ENCODE measurements at regions not wholly inside any gene's neighbourhood (a gene's known extent, or its start where the extent isn't known, plus 50 kb on each side); places are given as distances from the start of the nearest gene placed in this dataset.

- Histone ChIP-seq H3K4me2 (ENCODE audit: extremely low read depth, insufficient read depth, low read length) (no peak overlapping the region), H2AFZ (ENCODE audit: low read length) (no peak overlapping the region), H3K79me2 (ENCODE audit: control insufficient read depth, insufficient read depth, low read length) (no peaks in the 10 kb centered on the region), H3K27ac (ENCODE audit: insufficient read depth, low read length) (no peak overlapping the region), H3K9ac (ENCODE audit: insufficient read depth, low read length) (no peak overlapping the region), H3K27me3 (ENCODE audit: control insufficient read depth, insufficient read depth, low read length) (no peaks in the 10 kb centered on the region), H4K20me1 (ENCODE audit: control insufficient read depth, extremely low read depth, insufficient read depth, low read length) (no peaks in the 10 kb centered on the region), H3K9me3 (ENCODE audit: control insufficient read depth, insufficient read depth, low read depth, low read length) (no peaks in the 10 kb centered on the region), H3K4me3 (replicated peaks in 1 of 4; ENCODE audit: control extremely low read depth in 1 of 4, insufficient read depth in 1 of 4, low read depth in 3 of 4, low read length in 4 of 4) (no peak overlapping the region), H3K36me3 (ENCODE audit: control insufficient read depth, insufficient read depth, low read length) (no peaks in the 10 kb centered on the region), H3K4me1 (ENCODE audit: control insufficient read depth, extremely low read depth, insufficient read depth, low read length) (no peaks in the 10 kb centered on the region)
- TF ChIP-seq CTCF (conservative IDR thresholded peaks at IDR 0.05 in 1 of 2, IDR thresholded peaks at IDR 0.05 in 1 of 2; ENCODE audit: low read depth in 1 of 2, low read length in 2 of 2): no peak
- TF ChIP-seq EZH2 (IDR thresholded peaks at IDR 0.05; ENCODE audit: low read length, missing control alignments): no peak
- no peak for DNase-seq (ENCODE audit: low read depth in 2 of 2)
Observed at GRCh38 chr2:128665113-128665512, 346.4 kb upstream of the HS6ST1 start.

DNA sequence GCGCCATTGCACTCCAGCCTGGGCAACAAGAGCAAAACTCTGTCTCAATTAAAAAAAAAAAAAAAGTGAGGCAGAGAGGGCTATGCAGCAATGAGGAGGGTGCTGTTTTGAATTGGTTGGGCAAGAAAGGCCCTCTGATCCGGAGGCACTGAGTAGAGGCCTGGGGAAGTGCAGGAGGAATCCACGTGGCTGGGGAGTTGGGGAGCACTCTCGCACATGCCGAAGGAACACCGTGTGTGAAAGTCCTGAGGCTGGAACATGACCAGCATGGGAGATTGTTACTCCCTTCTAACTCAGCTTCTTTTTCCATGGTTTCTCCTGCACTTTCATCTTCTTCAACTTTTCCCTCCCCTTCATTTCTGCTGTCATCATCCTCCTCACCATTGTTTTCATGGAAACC lies 347.9 kb upstream of the HS6ST1 start:
- H3K4me1 ChIP-seq (ENCODE audit: control insufficient read depth, extremely low read depth, insufficient read depth, low read length): no peaks in the 10 kb centered on the region
- no peaks in the 10 kb centered on the region for H3K9me3 ChIP-seq (ENCODE audit: control insufficient read depth, insufficient read depth, low read depth, low read length)
- H3K4me2 ChIP-seq (ENCODE audit: extremely low read depth, insufficient read depth, low read length): no peak overlapping the region
- H3K27me3 ChIP-seq (ENCODE audit: control insufficient read depth, insufficient read depth, low read length): no peaks in the 10 kb centered on the region
- no peaks in the 10 kb centered on the region for H3K79me2 ChIP-seq (ENCODE audit: control insufficient read depth, insufficient read depth, low read length)
- no peak overlapping the region for H3K4me3 ChIP-seq (replicated peaks in 1 of 4; ENCODE audit: control extremely low read depth in 1 of 4, insufficient read depth in 1 of 4, low read depth in 3 of 4, low read length in 4 of 4)
- TF ChIP-seq EZH2 (IDR thresholded peaks at IDR 0.05; ENCODE audit: low read length, missing control alignments) (no peak), CTCF (conservative IDR thresholded peaks at IDR 0.05 in 1 of 2, IDR thresholded peaks at IDR 0.05 in 1 of 2; ENCODE audit: low read depth in 1 of 2, low read length in 2 of 2) (no peak)
- H3K36me3 ChIP-seq (ENCODE audit: control insufficient read depth, insufficient read depth, low read length): no peaks in the 10 kb centered on the region
- H4K20me1 ChIP-seq (ENCODE audit: control insufficient read depth, extremely low read depth, insufficient read depth, low read length): no peaks in the 10 kb centered on the region
- no peak overlapping the region for H2AFZ ChIP-seq (ENCODE audit: low read length)
- no peak overlapping the region for H3K9ac ChIP-seq (ENCODE audit: insufficient read depth, low read length)
- DNase-seq (ENCODE audit: low read depth in 2 of 2): no peak
- no peak overlapping the region for H3K27ac ChIP-seq (ENCODE audit: insufficient read depth, low read length)

- Histone ChIP-seq H3K9ac (ENCODE audit: insufficient read depth, low read length) (no peak overlapping the region), H3K36me3 (ENCODE audit: control insufficient read depth, insufficient read depth, low read length) (no peaks in the 10 kb centered on the region), H2AFZ (ENCODE audit: low read length) (no peak overlapping the region), H3K79me2 (ENCODE audit: control insufficient read depth, insufficient read depth, low read length) (no peaks in the 10 kb centered on the region), H4K20me1 (ENCODE audit: control insufficient read depth, extremely low read depth, insufficient read depth, low read length) (no peaks in the 10 kb centered on the region), H3K27ac (ENCODE audit: insufficient read depth, low read length) (no peak overlapping the region), H3K9me3 (ENCODE audit: control insufficient read depth, insufficient read depth, low read depth, low read length) (no peaks in the 10 kb centered on the region), H3K27me3 (ENCODE audit: control insufficient read depth, insufficient read depth, low read length) (no peaks in the 10 kb centered on the region), H3K4me2 (ENCODE audit: extremely low read depth, insufficient read depth, low read length) (no peak overlapping the region), H3K4me3 (replicated peaks in 1 of 4; ENCODE audit: control extremely low read depth in 1 of 4, insufficient read depth in 1 of 4, low read depth in 3 of 4, low read length in 4 of 4) (no peak overlapping the region), H3K4me1 (ENCODE audit: control insufficient read depth, extremely low read depth, insufficient read depth, low read length) (no peaks in the 10 kb centered on the region)
- TF ChIP-seq CTCF (conservative IDR thresholded peaks at IDR 0.05 in 1 of 2, IDR thresholded peaks at IDR 0.05 in 1 of 2; ENCODE audit: low read depth in 1 of 2, low read length in 2 of 2) (no peak), EZH2 (IDR thresholded peaks at IDR 0.05; ENCODE audit: low read length, missing control alignments) (no peak)
- no peak for DNase-seq (ENCODE audit: low read depth in 2 of 2)
Observed at GRCh38 chr2:128667391-128667790, 348.7 kb upstream of the HS6ST1 start.
